ENCODE measurements at regions not wholly inside any gene's neighbourhood (a gene's known extent, or its start where the extent isn't known, plus 50 kb on each side); places are given as distances from the start of the nearest gene placed in this dataset.

- TF ChIP-seq, protein P1, sequence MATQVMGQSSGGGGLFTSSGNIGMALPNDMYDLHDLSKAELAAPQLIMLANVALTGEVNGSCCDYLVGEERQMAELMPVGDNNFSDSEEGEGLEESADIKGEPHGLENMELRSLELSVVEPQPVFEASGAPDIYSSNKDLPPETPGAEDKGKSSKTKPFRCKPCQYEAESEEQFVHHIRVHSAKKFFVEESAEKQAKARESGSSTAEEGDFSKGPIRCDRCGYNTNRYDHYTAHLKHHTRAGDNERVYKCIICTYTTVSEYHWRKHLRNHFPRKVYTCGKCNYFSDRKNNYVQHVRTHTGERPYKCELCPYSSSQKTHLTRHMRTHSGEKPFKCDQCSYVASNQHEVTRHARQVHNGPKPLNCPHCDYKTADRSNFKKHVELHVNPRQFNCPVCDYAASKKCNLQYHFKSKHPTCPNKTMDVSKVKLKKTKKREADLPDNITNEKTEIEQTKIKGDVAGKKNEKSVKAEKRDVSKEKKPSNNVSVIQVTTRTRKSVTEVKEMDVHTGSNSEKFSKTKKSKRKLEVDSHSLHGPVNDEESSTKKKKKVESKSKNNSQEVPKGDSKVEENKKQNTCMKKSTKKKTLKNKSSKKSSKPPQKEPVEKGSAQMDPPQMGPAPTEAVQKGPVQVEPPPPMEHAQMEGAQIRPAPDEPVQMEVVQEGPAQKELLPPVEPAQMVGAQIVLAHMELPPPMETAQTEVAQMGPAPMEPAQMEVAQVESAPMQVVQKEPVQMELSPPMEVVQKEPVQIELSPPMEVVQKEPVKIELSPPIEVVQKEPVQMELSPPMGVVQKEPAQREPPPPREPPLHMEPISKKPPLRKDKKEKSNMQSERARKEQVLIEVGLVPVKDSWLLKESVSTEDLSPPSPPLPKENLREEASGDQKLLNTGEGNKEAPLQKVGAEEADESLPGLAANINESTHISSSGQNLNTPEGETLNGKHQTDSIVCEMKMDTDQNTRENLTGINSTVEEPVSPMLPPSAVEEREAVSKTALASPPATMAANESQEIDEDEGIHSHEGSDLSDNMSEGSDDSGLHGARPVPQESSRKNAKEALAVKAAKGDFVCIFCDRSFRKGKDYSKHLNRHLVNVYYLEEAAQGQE (IDR thresholded peaks at IDR 0.05; ENCODE audit: unreplicated experiment) = no peak
- no peak for TF ChIP-seq ETS1 (IDR thresholded peaks at IDR 0.05)
- Histone ChIP-seq H3K4me1 (ENCODE audit: insufficient read depth) (peaks cover 5% of the 10 kb centered on the region; the same call in 1 of the 2 replicates), H3K27me3 (ENCODE audit: insufficient read depth) (no peaks in the 10 kb centered on the region), H4K20me1 (replicated peaks; ENCODE audit: insufficient read depth) (no peaks in the 10 kb centered on the region), H3K4me2 (no peak overlapping the region), H3K36me3 (ENCODE audit: insufficient read depth) (no peaks in the 10 kb centered on the region), H3K79me2 (replicated peaks; ENCODE audit: insufficient read depth) (no peaks in the 10 kb centered on the region), H3K27ac (ENCODE audit: low read depth) (no peak overlapping the region), H2AFZ (no peak overlapping the region), H3K4me3 (no peak overlapping the region), H3F3A (replicated peaks; ENCODE audit: low read depth) (no peaks in the 10 kb centered on the region), H3K9me2 (ENCODE audit: insufficient read depth) (peaks cover 8% of the 10 kb centered on the region; the same call in 1 of the 2 replicates)
- no peak; the same call in 2 of the 3 replicates for ATAC-seq
- H3K4me3 Mint-ChIP-seq = no peak overlapping the region
- peaks cover 7% of the 10 kb centered on the region for H3K4me1 Mint-ChIP-seq
- DNase-seq (ENCODE audit: low spot score) = no peak
- no peaks in the 10 kb centered on the region for H3K9me3 Mint-ChIP-seq
- no peaks in the 10 kb centered on the region for H3K36me3 Mint-ChIP-seq (ENCODE audit: low read depth)
- H3K27me3 Mint-ChIP-seq (ENCODE audit: insufficient read depth, low read depth, poor library complexity) = peaks cover 1% of the 10 kb centered on the region
- H3K27ac Mint-ChIP-seq = no peak overlapping the region
Measured at GRCh38 chr7:41098402-41098801, 604.5 kb downstream of the INHBA start.

GRCh38 chr7:41097501-41097900 lies 605.4 kb downstream of the INHBA start:
- no peaks in the 10 kb centered on the region for H3K36me3 ChIP-seq (ENCODE audit: insufficient read depth)
- no peak overlapping the region for H3K27ac ChIP-seq (ENCODE audit: low read depth)
- H3K4me3 ChIP-seq = no peak overlapping the region
- H3F3A ChIP-seq (replicated peaks; ENCODE audit: low read depth) = no peaks in the 10 kb centered on the region
- Mint-ChIP-seq H3K9me3 (no peaks in the 10 kb centered on the region), H3K4me3 (no peak overlapping the region), H3K36me3 (ENCODE audit: low read depth) (no peaks in the 10 kb centered on the region), H3K27me3 (ENCODE audit: insufficient read depth, low read depth, poor library complexity) (no peaks in the 10 kb centered on the region), H3K27ac (no peak overlapping the region), H3K4me1 (peaks cover 3% of the 10 kb centered on the region; the same call in 2 of the 3 replicates)
- ATAC-seq = no peak
- H3K4me1 ChIP-seq (ENCODE audit: insufficient read depth) = no peaks in the 10 kb centered on the region
- H3K27me3 ChIP-seq (ENCODE audit: insufficient read depth) = no peaks in the 10 kb centered on the region
- no peaks in the 10 kb centered on the region for H3K79me2 ChIP-seq (replicated peaks; ENCODE audit: insufficient read depth)
- no peak for DNase-seq (ENCODE audit: low spot score)
- H2AFZ ChIP-seq = no peak overlapping the region
- no peak overlapping the region for H3K4me2 ChIP-seq
- peaks cover 8% of the 10 kb centered on the region; the same call in 1 of the 2 replicates for H3K9me2 ChIP-seq (ENCODE audit: insufficient read depth)
- no peaks in the 10 kb centered on the region for H4K20me1 ChIP-seq (replicated peaks; ENCODE audit: insufficient read depth)
- TF ChIP-seq, protein P2, sequence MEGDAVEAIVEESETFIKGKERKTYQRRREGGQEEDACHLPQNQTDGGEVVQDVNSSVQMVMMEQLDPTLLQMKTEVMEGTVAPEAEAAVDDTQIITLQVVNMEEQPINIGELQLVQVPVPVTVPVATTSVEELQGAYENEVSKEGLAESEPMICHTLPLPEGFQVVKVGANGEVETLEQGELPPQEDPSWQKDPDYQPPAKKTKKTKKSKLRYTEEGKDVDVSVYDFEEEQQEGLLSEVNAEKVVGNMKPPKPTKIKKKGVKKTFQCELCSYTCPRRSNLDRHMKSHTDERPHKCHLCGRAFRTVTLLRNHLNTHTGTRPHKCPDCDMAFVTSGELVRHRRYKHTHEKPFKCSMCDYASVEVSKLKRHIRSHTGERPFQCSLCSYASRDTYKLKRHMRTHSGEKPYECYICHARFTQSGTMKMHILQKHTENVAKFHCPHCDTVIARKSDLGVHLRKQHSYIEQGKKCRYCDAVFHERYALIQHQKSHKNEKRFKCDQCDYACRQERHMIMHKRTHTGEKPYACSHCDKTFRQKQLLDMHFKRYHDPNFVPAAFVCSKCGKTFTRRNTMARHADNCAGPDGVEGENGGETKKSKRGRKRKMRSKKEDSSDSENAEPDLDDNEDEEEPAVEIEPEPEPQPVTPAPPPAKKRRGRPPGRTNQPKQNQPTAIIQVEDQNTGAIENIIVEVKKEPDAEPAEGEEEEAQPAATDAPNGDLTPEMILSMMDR (conservative IDR thresholded peaks at IDR 0.05; ENCODE audit: low read depth in 2 of 2) = no peak
- TF ChIP-seq CREB1 (CRISPR knock-in tag; IDR thresholded peaks at IDR 0.05; ENCODE audit: low read depth) = no peak
- no peak for TF ChIP-seq POLR2AphosphoS5 (IDR thresholded peaks at IDR 0.05; ENCODE audit: low read depth)
- TF ChIP-seq ZNF331 (CRISPR knock-in tag; IDR thresholded peaks at IDR 0.05; ENCODE audit: low read depth) = no peak
- no peak for TF ChIP-seq EZH2phosphoT487 (IDR thresholded peaks at IDR 0.05; ENCODE audit: unreplicated experiment)
- TF ChIP-seq, protein P1 (IDR thresholded peaks at IDR 0.05; ENCODE audit: unreplicated experiment) = no peak
- TF ChIP-seq NANOG (IDR thresholded peaks at IDR 0.05; ENCODE audit: borderline replicate concordance) = no peak
- no peak for TF ChIP-seq ZNF114 (CRISPR knock-in tag; IDR thresholded peaks at IDR 0.05)
- no peak for TF ChIP-seq STAT1 (IDR thresholded peaks at IDR 0.05; ENCODE audit: unreplicated experiment)

Measured in GM23338 (cell line).